ENCODE measurements at regions not wholly inside any gene's neighbourhood (a gene's known extent, or its start where the extent isn't known, plus 50 kb on each side); places are given as distances from the start of the nearest gene placed in this dataset.

GRCh38 chr2:7703048-7703447 is 785.8 kb downstream of the RNF144A start:
- Histone ChIP-seq H3K23ac (ENCODE audit: low read depth, low read length, poor library complexity) (no peak overlapping the region), H2BK120ac (ENCODE audit: low read depth, low read length) (no peak overlapping the region), H2AK5ac (ENCODE audit: low read depth, low read length) (no peak overlapping the region), H2BK5ac (ENCODE audit: low read length) (no peak overlapping the region), H3K4ac (ENCODE audit: low read length) (no peak overlapping the region), H3K79me1 (ENCODE audit: low read depth, low read length) (no peaks in the 10 kb centered on the region), H3K27me3 (ENCODE audit: control insufficient read depth in 3 of 3, insufficient read depth in 3 of 3, low read depth in 1 of 3, low read length in 3 of 3) (no peaks in the 10 kb centered on the region), H4K8ac (ENCODE audit: low read depth, low read length) (no peak overlapping the region), H3K4me2 (ENCODE audit: insufficient read depth, low read length, poor library complexity, severe bottlenecking) (no peak overlapping the region), H3K27ac (replicated peaks; ENCODE audit: low read length) (no peak overlapping the region), H3K9ac (ENCODE audit: low read depth, low read length, poor library complexity) (no peak overlapping the region), H2BK12ac (ENCODE audit: low read length) (no peak overlapping the region), H3K4me3 (ENCODE audit: low read length in 2 of 2) (no peak overlapping the region), H3K18ac (ENCODE audit: low read length) (no peak overlapping the region), H3K4me1 (ENCODE audit: control insufficient read depth in 2 of 2, insufficient read depth in 1 of 2, low read depth in 1 of 2, low read length in 2 of 2) (peaks cover 7 to 15% of the 10 kb centered on the region in 2 donors), H3K36me3 (replicated peaks in 1 of 2; ENCODE audit: control insufficient read depth in 2 of 2, insufficient read depth in 2 of 2, low read length in 2 of 2) (no peaks in the 10 kb centered on the region), H2AFZ (ENCODE audit: low read length) (no peak overlapping the region), H3K9me3 (replicated peaks in 1 of 2; ENCODE audit: control insufficient read depth in 2 of 2, insufficient read depth in 1 of 2, low read depth in 1 of 2, low read length in 2 of 2) (no peaks in the 10 kb centered on the region), H2BK15ac (ENCODE audit: low read length) (no peak overlapping the region), H3K14ac (ENCODE audit: low read length) (no peak overlapping the region), H4K91ac (ENCODE audit: low read depth, low read length, poor library complexity) (no peak overlapping the region)
- DNase-seq (ENCODE audit: low spot score), result no peak

- no peaks in the 10 kb centered on the region for H3K27me3 ChIP-seq (ENCODE audit: control insufficient read depth in 3 of 3, insufficient read depth in 3 of 3, low read depth in 1 of 3, low read length in 3 of 3)
- H2BK12ac ChIP-seq (ENCODE audit: low read length), result no peak overlapping the region
- H3K27ac ChIP-seq (replicated peaks; ENCODE audit: low read length), result peak overlapping the region; percentile 60
- H4K8ac ChIP-seq (ENCODE audit: low read depth, low read length), result no peak overlapping the region
- H3K4ac ChIP-seq (ENCODE audit: low read length), result no peak overlapping the region
- H3K23ac ChIP-seq (ENCODE audit: low read depth, low read length, poor library complexity), result no peak overlapping the region
- H4K91ac ChIP-seq (ENCODE audit: low read depth, low read length, poor library complexity), result no peak overlapping the region
- H3K9ac ChIP-seq (ENCODE audit: low read depth, low read length, poor library complexity), result no peak overlapping the region
- no peak overlapping the region for H3K4me2 ChIP-seq (ENCODE audit: insufficient read depth, low read length, poor library complexity, severe bottlenecking)
- no peak overlapping the region for H2BK15ac ChIP-seq (ENCODE audit: low read length)
- no peaks in the 10 kb centered on the region for H3K36me3 ChIP-seq (replicated peaks in 1 of 2; ENCODE audit: control insufficient read depth in 2 of 2, insufficient read depth in 2 of 2, low read length in 2 of 2)
- H3K4me3 ChIP-seq (ENCODE audit: low read length in 2 of 2), result no peak overlapping the region
- WGBS, 2 donors (ENCODE audit: extremely low coverage in 2 of 2, insufficient read length in 2 of 2, insufficient replicate concordance in 1 of 2), result no CpG with 5 or more reads among the region's 5 CpGs
- H2BK120ac ChIP-seq (ENCODE audit: low read depth, low read length), result no peak overlapping the region
- no peak overlapping the region for H2BK5ac ChIP-seq (ENCODE audit: low read length)
- no peak for DNase-seq (ENCODE audit: low spot score)
- H3K18ac ChIP-seq (ENCODE audit: low read length), result no peak overlapping the region
- H2AFZ ChIP-seq (ENCODE audit: low read length), result peak overlapping the region; percentile 73
- H3K4me1 ChIP-seq (ENCODE audit: control insufficient read depth in 2 of 2, insufficient read depth in 1 of 2, low read depth in 1 of 2, low read length in 2 of 2), result peaks cover 7 to 15% of the 10 kb centered on the region in 2 donors
- no peak overlapping the region for H2AK5ac ChIP-seq (ENCODE audit: low read depth, low read length)
- H3K9me3 ChIP-seq (replicated peaks in 1 of 2; ENCODE audit: control insufficient read depth in 2 of 2, insufficient read depth in 1 of 2, low read depth in 1 of 2, low read length in 2 of 2), result no peaks in the 10 kb centered on the region
- no peaks in the 10 kb centered on the region for H3K79me1 ChIP-seq (ENCODE audit: low read depth, low read length)
- H3K14ac ChIP-seq (ENCODE audit: low read length), result no peak overlapping the region
Measured at GRCh38 chr2:7703543-7704144, 786.4 kb downstream of the RNF144A start.

- H4K8ac ChIP-seq (ENCODE audit: low read depth, low read length), result no peak overlapping the region
- H2BK5ac ChIP-seq (ENCODE audit: low read length), result no peak overlapping the region
- H2AFZ ChIP-seq (ENCODE audit: low read length), result no peak overlapping the region
- H3K23ac ChIP-seq (ENCODE audit: low read depth, low read length, poor library complexity), result no peak overlapping the region
- no peak overlapping the region for H3K4ac ChIP-seq (ENCODE audit: low read length)
- no peaks in the 10 kb centered on the region for H3K27me3 ChIP-seq (ENCODE audit: control insufficient read depth in 3 of 3, insufficient read depth in 3 of 3, low read depth in 1 of 3, low read length in 3 of 3)
- no peaks in the 10 kb centered on the region for H3K9me3 ChIP-seq (replicated peaks in 1 of 2; ENCODE audit: control insufficient read depth in 2 of 2, insufficient read depth in 1 of 2, low read depth in 1 of 2, low read length in 2 of 2)
- DNase-seq (ENCODE audit: low spot score), result no peak
- WGBS, 2 donors (ENCODE audit: extremely low coverage in 2 of 2, insufficient read length in 2 of 2, insufficient replicate concordance in 1 of 2), result no CpG with 5 or more reads among the region's 6 CpGs
- H3K36me3 ChIP-seq (replicated peaks in 1 of 2; ENCODE audit: control insufficient read depth in 2 of 2, insufficient read depth in 2 of 2, low read length in 2 of 2), result no peaks in the 10 kb centered on the region
- H3K4me1 ChIP-seq (ENCODE audit: control insufficient read depth in 2 of 2, insufficient read depth in 1 of 2, low read depth in 1 of 2, low read length in 2 of 2), result peaks cover 7 to 15% of the 10 kb centered on the region in 2 donors
- no peak overlapping the region for H3K18ac ChIP-seq (ENCODE audit: low read length)
- no peak overlapping the region for H4K91ac ChIP-seq (ENCODE audit: low read depth, low read length, poor library complexity)
- H3K27ac ChIP-seq (replicated peaks; ENCODE audit: low read length), result no peak overlapping the region
- no peak overlapping the region for H3K14ac ChIP-seq (ENCODE audit: low read length)
- no peaks in the 10 kb centered on the region for H3K79me1 ChIP-seq (ENCODE audit: low read depth, low read length)
- no peak overlapping the region for H2BK15ac ChIP-seq (ENCODE audit: low read length)
- H2BK12ac ChIP-seq (ENCODE audit: low read length), result no peak overlapping the region
- no peak overlapping the region for H2BK120ac ChIP-seq (ENCODE audit: low read depth, low read length)
- H3K4me2 ChIP-seq (ENCODE audit: insufficient read depth, low read length, poor library complexity, severe bottlenecking), result no peak overlapping the region
- H3K9ac ChIP-seq (ENCODE audit: low read depth, low read length, poor library complexity), result no peak overlapping the region
- no peak overlapping the region for H2AK5ac ChIP-seq (ENCODE audit: low read depth, low read length)
- H3K4me3 ChIP-seq (ENCODE audit: low read length in 2 of 2), result no peak overlapping the region
Measured at GRCh38 chr2:7704296-7704865, 787.2 kb downstream of the RNF144A start.

DNA sequence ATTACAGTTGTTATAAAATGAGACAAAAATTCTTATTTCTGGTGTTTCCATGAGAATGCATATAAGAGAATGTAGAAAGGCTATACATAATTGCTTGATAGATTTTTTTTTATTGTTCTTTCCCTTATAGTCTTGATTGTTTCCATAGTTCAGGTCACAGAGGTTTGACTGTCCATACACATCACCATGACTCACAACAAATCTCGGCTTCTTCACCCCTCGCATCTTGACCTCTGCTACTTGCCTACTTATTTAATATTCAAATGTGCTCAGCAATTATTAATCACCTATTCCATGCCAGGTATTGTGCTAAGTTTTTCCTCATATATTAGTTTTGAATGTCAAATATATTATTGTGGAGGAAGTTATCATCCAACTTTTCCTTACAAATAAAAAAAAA is 789.6 kb downstream of the RNF144A start:
- Histone ChIP-seq H3K79me1 (ENCODE audit: low read depth, low read length) (no peaks in the 10 kb centered on the region), H3K4me3 (ENCODE audit: low read length in 2 of 2) (no peak overlapping the region), H3K9ac (ENCODE audit: low read depth, low read length, poor library complexity) (no peak overlapping the region), H3K27me3 (ENCODE audit: control insufficient read depth in 3 of 3, insufficient read depth in 3 of 3, low read depth in 1 of 3, low read length in 3 of 3) (no peaks in the 10 kb centered on the region), H3K23ac (ENCODE audit: low read depth, low read length, poor library complexity) (no peak overlapping the region), H3K4me1 (ENCODE audit: control insufficient read depth in 2 of 2, insufficient read depth in 1 of 2, low read depth in 1 of 2, low read length in 2 of 2) (peaks cover 7 to 15% of the 10 kb centered on the region in 2 donors), H2BK120ac (ENCODE audit: low read depth, low read length) (no peak overlapping the region), H2BK12ac (ENCODE audit: low read length) (no peak overlapping the region), H3K27ac (replicated peaks; ENCODE audit: low read length) (no peak overlapping the region), H3K36me3 (replicated peaks in 1 of 2; ENCODE audit: control insufficient read depth in 2 of 2, insufficient read depth in 2 of 2, low read length in 2 of 2) (no peaks in the 10 kb centered on the region), H2BK5ac (ENCODE audit: low read length) (no peak overlapping the region), H3K9me3 (replicated peaks in 1 of 2; ENCODE audit: control insufficient read depth in 2 of 2, insufficient read depth in 1 of 2, low read depth in 1 of 2, low read length in 2 of 2) (no peaks in the 10 kb centered on the region), H4K8ac (ENCODE audit: low read depth, low read length) (no peak overlapping the region), H2BK15ac (ENCODE audit: low read length) (no peak overlapping the region), H3K14ac (ENCODE audit: low read length) (no peak overlapping the region), H3K18ac (ENCODE audit: low read length) (no peak overlapping the region), H3K4me2 (ENCODE audit: insufficient read depth, low read length, poor library complexity, severe bottlenecking) (no peak overlapping the region), H2AFZ (ENCODE audit: low read length) (no peak overlapping the region), H2AK5ac (ENCODE audit: low read depth, low read length) (no peak overlapping the region), H4K91ac (ENCODE audit: low read depth, low read length, poor library complexity) (no peak overlapping the region), H3K4ac (ENCODE audit: low read length) (no peak overlapping the region)
- WGBS, 2 donors (ENCODE audit: extremely low coverage in 2 of 2, insufficient read length in 2 of 2, insufficient replicate concordance in 1 of 2), result no CpG with 5 or more reads among the region's 2 CpGs
- no peak for DNase-seq (ENCODE audit: low spot score)

Measured in neuronal stem cell (in vitro differentiated cells).